ENCODE measurements at regions not wholly inside any gene's neighbourhood (a gene's known extent, or its start where the extent isn't known, plus 50 kb on each side); places are given as distances from the start of the nearest gene placed in this dataset.
A peak's percentile ranks its signal among the peaks of the same experiment; 100 is the strongest.
"Not testable (repeated sequence)": the region's sequence is repeated elsewhere in the genome, so short reads cannot be mapped to it uniquely, and the experiment has no call there.

DNA sequence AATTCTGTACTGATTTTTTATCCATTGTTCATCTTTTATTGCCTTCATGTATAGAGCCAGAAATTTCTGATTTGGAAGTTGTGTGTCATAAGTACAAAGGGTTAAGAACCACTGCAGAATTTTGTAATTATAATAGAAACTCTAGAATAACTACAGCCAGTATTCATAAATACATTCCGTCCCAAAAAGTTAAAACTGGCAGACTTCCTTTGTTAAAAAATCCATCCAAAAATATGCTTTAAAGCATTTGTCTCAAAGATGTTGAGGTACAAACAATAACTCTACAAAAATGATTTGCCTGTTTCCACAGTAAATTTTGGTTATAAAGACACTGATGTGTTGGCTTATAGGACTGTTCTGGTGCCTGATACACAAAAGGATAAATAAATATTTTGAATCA is 436.6 kb downstream of the DTWD2 start:
- no peak for DNase-seq

DNA sequence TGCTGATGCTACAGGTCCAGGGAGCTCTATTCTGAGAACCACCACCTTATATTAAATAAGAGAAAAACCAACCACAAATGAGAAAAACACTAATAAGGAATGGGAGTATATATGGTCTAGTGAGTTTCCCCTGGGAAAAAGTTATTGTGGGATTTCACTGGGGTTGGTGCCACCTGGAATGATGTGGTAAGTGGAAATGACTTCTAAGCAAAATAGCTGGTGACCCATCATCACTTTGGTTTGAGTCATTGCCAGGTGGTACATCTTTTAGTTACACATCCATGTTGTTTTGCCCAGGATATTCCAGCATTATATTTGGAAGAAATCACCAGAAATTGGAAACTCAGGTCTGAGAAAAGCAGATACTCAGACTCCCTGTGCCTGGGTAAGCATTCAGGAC is 437.3 kb downstream of the DTWD2 start:
- no peak for DNase-seq

DNA sequence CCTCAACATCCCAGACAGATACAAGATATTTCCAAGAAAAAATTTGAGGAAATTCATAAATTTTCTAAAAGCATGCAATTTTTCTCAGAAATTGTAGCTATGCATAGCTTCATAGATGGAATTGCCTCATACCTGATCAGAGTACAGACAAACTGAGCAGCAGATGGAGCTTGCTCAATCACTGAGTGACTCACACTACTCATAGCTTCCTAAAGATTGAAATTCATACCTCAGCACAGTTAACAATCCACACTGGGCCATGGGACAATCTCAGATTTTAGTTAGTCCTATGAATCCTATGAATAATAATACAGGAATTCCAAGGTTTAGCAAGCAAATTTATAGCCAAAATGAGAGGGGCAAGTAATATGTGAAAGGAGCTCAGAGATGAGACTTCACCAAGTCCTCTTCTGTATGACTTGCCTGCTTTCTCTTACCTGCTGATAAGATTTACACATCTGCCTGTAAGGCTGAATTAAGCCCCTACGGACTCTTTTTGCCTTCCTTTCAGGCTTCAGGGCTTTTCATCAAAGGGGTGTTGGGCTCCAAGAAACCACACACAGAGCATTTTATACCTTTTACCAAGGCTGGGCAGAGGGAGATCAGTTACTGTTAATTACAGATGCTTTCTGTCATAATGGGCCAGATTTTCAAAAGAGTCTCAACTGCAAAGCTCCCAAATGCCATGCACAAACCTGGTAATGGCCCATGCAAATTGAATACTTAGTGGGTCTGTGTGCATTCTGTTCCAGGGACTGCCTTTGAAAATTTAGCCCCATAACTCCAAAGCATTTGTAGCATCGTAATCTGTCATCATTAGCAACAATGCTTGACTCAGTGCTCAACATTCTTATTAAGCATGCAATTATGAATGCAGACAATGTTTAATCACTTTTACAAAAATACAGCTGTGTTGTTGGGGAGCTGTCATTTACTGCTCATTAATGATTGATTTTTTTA is 439.3 kb downstream of the DTWD2 start:
- DNase-seq = no peak

DNA sequence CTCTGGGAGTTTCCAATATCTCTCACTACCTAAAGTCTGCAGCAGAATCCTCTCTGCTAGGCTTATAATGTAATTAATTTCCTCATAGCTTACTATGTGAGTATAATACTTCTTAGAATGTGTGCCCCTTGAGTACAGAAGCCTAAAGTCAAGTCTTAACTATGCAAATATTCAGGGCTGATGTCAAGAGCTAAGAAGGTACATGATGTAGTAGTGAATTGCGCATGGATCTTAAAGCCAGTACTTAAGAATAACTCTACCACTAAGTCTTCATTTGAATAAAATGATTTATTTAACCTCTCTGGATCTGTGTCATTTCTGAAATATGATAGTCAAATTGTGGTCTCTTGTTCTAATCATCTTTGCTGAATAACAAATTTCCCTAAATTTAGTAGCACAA is 442.9 kb downstream of the DTWD2 start:
- DNase-seq = no peak

DNA sequence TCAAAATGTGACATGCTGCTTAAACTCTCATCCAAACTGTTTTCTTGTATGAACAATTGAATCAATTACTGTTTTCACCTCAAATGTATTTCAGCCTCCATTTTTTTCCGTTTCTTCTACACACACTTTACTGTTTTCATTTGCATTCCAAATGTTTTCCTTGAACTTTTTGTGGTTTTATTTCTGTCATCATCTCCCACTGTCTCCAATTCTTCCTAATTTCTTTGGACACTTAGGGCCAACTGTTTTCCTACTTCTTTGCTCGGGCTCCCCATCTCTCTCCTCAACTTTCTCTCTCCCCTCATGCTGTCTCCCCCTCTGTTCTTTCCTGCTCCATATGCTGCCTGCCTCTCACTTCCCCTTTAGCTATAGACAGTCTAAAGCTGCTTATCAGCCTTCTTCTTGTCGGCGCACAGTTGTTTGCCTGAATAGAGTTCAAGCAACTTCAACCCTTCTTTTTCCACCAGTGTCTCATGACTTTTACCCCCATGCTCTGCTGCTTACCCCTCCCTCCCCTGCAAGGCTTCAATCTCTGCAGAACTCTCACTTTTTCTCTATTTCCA is 443.4 kb downstream of the DTWD2 start:
- no peak for DNase-seq

DNA sequence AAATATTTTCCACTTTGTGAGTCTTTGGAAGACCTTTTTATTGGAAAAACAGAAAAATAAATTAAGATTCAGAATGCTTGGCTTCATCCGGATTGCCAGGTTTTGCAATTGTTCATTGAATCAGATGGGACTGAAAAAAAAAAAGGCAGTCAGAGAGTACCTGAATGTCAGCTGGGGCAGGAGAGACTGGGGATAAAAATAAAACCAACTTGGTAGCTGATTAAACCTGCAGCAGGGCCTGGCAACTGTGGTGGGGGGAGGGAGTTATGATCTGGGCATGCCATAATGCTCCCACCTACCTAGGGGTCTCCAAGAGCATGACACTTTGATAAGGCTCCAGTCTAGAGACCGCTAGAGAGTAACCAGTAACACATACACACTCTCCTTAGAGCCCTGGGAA is 454.4 kb downstream of the DTWD2 start:
- DNase-seq = no peak

DNA sequence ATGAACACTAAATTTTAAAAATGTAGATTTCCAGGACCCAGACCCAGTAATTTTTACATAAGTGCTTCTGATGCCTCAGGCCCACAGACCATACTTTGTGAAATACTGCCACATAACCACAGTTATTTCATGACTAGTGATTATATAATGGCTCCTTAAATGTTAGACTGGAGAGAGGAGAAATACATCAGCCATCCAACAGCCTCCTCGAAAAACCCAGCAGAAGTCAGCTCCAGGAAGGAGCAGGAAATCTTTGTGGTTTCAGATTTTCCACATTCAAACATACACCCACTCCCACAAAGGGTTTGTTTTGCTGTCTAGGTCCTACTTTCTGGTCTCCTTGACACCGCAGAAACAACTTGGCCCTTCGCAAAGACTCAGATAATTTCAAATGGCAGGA is 455.2 kb downstream of the DTWD2 start:
- DNase-seq = no peak

DNA sequence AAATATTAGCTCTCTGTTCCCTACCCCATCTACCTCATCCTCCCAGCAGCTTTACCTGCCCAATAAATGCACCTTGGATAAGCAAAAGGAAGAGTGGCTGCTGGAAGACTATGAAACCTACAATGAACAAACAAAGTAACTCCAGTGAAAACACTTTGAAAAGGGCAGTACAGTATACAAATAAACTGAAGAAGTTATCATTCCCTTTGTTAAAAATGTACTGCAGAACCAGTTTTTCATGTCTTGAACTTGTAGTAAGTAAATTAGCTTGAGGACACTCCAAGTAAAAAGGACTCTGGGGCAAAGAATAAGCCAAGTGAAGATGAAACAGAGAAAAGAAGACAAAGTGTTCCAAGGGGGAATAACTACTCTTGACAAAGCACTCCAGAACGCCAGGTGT is 457.1 kb downstream of the DTWD2 start:
- DNase-seq = no peak

DNA sequence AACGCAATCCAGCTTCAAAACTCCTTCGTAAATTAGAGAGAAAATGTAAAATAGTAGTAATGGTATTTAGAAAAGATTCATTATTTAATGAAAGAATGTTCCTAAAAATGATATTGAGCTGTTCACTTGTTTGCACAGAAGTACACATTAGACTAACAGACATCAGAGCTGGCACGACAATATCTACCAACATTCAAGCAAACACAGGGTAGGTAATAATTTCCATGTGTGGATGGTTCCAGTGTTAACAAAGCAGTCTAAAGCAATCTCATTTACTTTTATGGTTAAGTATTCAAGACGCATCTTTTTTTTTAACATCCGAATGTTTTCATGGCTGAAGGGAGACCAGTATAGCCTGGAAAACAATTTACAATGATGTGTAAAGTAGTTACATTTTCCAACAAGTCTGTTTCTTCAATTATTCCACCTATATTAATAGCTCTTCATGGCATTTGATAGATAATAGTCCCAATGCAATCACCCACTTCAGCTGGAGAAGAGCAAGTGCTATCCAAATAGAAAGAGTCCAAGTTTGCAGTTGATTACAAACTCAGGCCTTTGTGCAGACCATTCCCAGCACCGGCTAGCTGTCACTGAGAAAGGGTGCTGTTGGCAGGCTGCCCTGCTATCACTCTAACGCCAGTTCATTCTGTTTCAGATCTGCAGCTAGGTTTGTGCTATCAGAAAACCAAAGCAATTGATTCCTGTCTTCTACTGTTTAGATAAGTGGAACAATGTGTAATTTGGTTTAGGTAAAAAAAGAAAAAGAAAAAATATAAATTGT is 458.8 kb downstream of the DTWD2 start:
- no peak for DNase-seq

DNA sequence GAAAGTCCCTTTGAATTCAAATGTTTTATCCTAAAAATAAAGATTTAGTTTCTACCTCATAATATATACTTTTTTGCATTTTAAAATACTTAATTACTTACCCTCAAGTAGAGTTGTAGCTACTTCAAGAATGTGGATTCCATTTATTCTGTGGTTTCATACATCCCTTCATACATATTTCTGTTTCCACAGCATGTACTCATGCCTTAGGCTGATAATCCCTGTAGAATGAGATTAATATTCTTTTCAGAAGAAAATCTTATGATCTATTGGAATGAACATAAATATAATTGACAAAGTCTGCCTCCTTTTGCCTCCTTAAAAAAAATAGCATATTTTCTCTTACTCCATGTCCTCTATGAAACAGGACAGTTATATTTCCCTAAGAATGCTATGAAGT is 465.7 kb downstream of the DTWD2 start:
- DNase-seq = no peak

DNA sequence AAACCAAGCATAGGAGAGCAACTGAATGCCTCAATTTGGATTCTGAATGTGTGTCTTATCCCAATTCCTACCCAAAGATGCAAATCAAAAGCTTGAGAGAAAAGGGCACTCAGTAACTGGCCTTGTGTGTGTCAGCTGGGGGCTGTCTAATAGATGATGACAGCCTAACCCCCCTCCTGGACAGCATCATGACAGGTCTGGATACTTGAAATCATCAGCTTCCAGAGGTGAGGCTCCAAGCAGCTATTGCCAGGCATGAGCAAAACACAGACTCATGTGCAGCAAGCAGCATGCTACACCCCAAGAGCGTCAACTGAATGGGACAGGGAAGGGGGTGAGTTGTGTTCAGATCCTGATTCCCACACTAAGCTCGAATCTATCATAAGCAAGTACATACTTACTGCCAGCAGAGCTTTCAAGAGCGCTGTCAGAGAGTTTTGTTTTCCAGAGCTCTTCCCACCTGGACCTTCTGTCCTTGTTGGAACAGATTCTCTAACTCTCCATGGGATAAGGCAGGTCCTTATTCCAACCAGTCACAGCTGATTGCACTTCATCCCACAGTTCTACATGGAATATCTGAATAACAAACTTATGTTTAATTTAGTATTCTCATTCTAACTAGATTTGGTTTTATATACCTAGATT is 467.5 kb downstream of the DTWD2 start:
- DNase-seq = no peak

DNA sequence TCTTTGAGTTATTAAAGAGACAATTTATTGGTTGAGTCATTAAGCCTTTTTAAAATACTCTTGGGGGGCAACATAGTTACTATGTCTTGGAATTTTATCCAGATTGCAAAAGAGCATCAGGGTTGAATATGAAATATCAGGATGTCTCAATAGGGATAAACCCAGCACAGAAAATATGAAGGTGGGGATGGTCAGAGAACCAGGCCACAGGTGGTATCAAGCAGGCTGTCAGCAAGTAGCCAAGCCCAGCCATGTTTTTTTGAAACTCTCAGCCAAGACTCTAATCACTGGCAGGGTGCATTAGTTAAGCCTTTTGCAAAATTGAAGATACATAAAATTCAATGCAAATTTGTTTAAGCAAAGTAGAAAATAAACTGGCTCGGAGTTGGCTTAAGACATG is 468.9 kb downstream of the DTWD2 start:
- DNase-seq = no peak

DNA sequence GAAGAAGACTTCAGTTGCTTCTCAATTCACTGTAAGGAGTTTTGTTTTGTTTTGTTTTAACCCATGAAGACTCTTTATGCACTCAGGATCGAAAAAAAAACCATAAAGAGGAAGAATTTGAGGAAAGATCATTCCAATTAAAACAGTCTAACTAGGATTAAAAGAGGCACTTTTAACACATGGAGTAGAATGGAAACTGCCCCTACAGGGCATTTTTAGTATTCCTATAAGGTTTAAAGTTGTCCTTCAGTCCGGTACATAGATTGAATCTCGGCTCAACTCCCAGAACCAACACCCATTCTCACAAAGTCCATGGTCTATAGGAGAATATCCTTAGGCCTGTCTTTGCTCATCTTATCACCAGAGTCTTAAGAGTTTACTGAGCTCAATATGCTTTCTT is 469.6 kb downstream of the DTWD2 start:
- no peak for DNase-seq

DNA sequence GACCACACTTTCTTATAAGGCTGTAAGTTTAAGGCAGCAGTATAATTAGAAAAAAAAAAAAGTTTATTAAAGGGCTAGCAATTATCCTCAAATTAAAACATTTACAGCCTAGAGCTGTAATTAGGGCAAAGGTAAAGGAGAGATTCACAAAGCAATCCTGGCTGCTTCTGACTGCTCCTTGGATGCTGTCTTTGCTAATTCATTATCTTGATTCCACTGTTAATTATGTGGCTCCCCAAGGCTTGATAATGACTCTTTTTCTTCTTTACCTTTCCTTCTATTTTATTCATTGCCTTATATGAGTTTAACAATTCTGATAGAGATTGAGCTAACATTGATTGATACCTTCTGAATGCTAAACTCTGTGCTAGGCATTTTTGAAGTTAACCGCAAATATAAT is 476.5 kb downstream of the DTWD2 start:
- no peak for DNase-seq

DNA sequence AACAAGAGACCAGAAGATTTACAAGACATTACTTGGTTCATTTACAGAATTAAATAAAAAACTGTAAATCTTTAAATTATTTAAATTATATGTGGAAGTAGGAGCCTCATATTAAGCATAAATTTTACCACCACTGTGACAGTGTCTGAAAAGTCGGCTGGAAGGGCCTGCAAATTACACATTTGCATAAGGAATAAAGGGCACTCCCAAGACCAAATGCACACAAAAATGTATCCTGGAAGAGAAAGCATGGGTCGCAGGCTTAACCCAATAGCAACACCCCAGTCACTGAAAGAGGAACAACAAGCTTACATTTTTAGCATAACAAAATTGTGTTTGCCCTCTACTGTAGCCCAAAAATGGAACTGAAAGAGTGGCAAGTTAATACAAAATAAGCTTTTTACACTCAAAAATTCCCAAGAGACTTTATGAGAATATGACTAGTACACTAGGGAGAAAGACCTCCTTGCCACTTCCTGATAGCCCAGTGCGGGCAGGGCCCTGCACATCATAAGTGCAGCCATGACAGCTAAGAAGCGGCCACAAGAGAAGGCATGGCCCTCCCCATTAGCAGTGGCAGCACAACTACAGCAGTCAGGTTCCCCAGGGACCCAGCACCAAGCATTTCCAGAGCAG is 482.0 kb downstream of the DTWD2 start:
- peak; percentile 29 for DNase-seq

DNA sequence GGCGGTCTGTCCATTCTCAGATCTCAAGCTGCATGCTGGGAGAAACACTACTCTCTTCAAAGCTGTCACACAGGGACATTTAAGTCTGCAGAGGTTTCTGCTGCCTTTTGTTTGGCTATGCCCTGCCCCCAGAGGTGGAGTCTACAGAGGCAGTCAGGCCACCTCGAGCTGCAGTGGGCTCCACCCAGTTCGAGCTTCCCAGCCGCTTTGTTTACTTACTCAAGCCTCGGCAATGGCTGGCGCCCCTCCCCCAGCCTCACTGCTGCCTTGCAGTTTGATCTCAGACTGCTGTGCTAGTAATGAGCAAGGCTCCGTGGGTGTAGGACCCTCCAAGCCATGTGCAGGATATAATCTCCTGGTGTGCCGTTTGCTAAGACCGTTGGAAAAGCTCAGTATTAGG is 486.1 kb downstream of the DTWD2 start:
- DNase-seq = not testable (repeated sequence)

DNA sequence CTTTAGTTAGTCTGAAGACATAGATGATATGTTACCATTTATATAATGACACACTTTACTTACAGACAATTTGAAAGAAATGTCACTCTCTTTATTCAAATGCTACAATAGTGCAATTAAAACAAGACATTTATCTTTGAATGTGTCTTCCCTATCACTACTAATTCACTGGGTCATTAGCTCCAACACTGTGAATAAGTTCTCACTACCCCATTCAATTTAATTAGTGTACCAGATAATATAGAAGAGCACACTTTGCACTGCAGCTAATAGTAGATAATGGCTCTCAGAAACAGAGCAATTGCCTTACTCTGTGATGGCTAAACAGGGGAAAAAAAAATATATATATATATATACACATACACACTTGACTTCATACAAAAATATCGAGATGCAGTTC is 497.0 kb downstream of the DTWD2 start:
- no peak for DNase-seq

DNA sequence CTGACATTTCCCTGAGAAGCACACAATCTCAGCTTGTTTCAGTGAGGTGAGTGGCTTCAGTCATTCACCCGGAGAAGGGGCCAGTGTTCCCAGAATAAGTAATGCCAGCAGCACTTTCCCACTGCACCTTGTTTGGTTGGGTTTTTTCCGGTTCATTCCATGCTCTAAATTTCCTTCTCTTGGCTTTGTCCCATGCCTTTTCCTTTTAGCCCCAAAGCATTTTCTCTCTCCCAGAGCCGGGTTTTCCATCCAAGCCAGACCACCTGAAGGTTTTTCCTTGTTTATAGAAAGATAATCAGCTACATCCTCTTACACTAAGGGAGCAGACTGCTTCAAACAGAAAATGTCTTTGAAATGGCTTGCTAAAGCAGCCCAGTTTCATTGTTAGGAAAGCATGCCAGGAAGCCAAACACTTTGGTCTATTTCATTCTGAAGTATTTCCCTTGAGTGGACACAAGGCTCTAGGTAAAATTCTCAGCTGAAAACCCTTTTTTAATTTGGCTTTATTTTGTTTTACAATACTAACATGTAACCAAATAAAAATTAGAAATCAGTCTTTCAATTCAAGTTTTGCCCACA is 501.6 kb downstream of the DTWD2 start:
- no peak for DNase-seq

DNA sequence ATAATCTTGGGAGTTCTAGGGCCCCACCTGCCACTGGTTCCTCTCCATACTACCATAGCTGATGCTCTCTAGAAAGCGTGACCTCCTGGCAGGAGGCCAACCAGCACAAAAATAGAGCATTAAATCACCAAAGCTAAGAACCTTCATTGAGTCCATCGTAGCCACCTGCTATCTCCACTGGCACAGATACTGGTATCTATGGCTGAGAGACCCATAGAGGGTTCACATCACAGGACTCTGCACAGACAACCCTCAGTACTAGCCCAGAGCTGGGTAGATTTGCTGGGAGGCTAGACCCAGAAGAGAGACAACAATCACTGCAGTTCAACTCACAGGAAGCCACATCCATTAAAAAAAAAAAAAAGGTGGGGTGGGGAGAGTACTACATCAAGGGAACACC is 509.1 kb downstream of the DTWD2 start:
- no peak for DNase-seq

DNA sequence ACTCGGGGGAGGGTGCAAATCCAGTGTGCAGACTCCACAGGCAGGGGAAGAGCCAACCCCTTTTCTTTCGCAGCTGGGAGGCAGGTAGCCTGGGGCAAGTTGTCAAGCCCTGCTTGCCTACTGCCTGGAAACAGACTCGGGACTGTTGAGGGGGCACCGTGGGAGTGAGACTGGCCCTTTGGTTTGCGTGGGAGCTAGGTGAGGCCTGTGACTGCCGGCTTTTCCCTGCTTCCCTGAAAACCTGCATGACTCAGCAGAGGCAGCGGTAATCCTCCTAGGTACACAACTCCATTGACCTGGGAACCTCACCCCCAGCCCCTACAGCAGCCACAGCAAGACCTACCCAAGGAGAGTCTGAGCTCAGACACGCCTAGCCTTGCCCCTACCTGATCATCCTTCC is 509.5 kb downstream of the DTWD2 start:
- no peak for DNase-seq

DNA sequence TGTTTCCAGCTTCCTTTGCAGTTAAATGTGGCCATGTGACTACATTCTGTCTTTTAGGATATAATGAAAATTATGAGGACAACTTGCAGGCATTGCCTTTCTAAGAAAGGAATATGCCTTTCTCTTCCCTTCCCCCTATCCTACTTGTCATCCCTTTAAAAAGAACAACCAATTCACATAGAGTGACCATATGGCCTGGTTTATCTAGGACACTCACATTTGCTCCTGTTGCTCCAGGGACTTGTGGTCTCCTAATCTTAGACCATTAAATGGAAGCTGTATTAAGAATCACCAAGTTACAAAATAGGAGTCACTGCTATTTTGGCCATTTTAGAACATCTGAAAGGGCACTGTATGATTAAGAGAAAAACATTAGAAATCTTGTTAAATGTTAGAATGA is 520.3 kb downstream of the DTWD2 start:
- no peak for DNase-seq

DNA sequence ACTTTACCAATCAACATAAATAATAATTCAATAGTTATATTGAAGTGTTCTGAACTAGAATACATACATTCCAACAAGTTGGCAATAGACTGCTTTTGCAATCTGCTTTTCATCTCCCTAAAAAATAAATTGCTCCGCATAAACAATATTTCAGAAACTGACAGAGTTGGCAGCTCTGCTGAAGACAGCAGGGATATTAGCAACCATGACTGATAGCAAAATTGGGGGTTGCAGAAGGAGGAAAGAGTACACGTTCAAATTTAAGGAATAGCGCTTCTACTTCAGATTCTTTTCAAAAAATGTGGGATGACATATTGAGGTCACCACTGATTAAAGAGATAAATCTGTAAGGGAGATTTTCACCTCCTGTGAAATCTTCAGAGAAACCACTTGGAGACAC is 521.2 kb downstream of the DTWD2 start:
- no peak for DNase-seq

DNA sequence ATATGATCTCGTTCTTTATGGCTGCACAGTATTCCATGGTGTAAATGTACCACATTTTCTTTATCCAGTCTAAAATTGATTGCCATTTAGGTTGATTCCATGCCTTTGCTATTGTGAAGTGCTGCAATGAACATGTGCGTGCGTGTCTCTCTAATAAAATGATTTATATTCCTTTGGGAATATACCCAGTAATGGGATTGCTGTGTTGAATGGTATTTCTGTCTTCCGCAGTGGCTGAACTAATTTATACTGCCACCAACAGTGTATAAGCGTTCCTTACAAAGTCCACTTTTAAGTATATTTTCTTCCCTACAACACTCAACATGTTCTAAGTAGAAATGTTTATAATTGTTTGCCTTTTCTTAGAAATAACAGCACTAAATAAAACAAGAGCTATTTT is 521.9 kb downstream of the DTWD2 start:
- DNase-seq = no peak
